ENCODE measurements at regions not wholly inside any gene's neighbourhood (a gene's known extent, or its start where the extent isn't known, plus 50 kb on each side); places are given as distances from the start of the nearest gene placed in this dataset.

GRCh38 chr9:31089549-31090221 is 1294.8 kb upstream of the ACO1 start:
- Histone ChIP-seq H3K4me2 (ENCODE audit: insufficient read depth, low read length) (no peak overlapping the region), H3K4me3 (replicated peaks in 1 of 3; ENCODE audit: insufficient read depth in 1 of 3, low read depth in 1 of 3, low read length in 3 of 3) (no peak overlapping the region), H3K9ac (replicated peaks; ENCODE audit: extremely low read depth, insufficient read depth, low read length) (no peak overlapping the region), H3K27me3 (ENCODE audit: control insufficient read depth in 2 of 2, insufficient read depth in 2 of 2, low read length in 2 of 2) (no peaks in the 10 kb centered on the region), H2AFZ (ENCODE audit: low read depth, low read length) (no peak overlapping the region), H3K4me1 (ENCODE audit: control insufficient read depth, extremely low read depth, insufficient read depth, low read length) (no peaks in the 10 kb centered on the region), H3K27ac (ENCODE audit: insufficient read depth, low read depth, low read length) (no peak overlapping the region), H3K9me1 (replicated peaks; ENCODE audit: control insufficient read depth, extremely low read depth, insufficient read depth, low read length) (no peaks in the 10 kb centered on the region), H3K36me3 (ENCODE audit: control insufficient read depth in 2 of 2, extremely low read depth in 1 of 2, insufficient read depth in 2 of 2, low read length in 2 of 2) (no peaks in the 10 kb centered on the region), H3K79me2 (ENCODE audit: control insufficient read depth, insufficient read depth, low read length) (no peaks in the 10 kb centered on the region), H3K9me3 (replicated peaks; ENCODE audit: control insufficient read depth, insufficient read depth, low read length) (no peaks in the 10 kb centered on the region), H4K20me1 (replicated peaks; ENCODE audit: control insufficient read depth, extremely low read depth, insufficient read depth, low read length) (no peaks in the 10 kb centered on the region)
- DNase-seq (ENCODE audit: low read depth, low spot score) (no peak), FAIRE-seq (no peak)
- intact Hi-C loops (cut with micrococcal nuclease): no loop called here
- BruUV-seq (replicated peaks): no TSS peak
- dilution Hi-C loops (cut with MboI; ENCODE audit: extremely low pct_ligation_motif_present, low sequenced_read_pairs): no loop called here
- CTCF ChIA-PET: no interaction called here
- POLR2A ChIA-PET: no interaction called here
- TF ChIP-seq MYC (IDR thresholded peaks at IDR 0.05; ENCODE audit: low read depth, low read length): no peak
- TF ChIP-seq GATA2 (IDR thresholded peaks at IDR 0.05; ENCODE audit: insufficient read depth, insufficient read length, low read depth, low read length): no peak
- no peak for TF ChIP-seq FOS (IDR thresholded peaks at IDR 0.05; ENCODE audit: borderline replicate concordance, insufficient read depth, low read length)
- TF ChIP-seq POLR2AphosphoS5 (IDR thresholded peaks at IDR 0.05; ENCODE audit: insufficient read depth, low read depth, low read length): no peak
- TF ChIP-seq JUN (IDR thresholded peaks at IDR 0.05; ENCODE audit: borderline replicate concordance, insufficient read depth, insufficient read length, low read depth): no peak
- TF ChIP-seq MAX (IDR thresholded peaks at IDR 0.05; ENCODE audit: insufficient read depth, insufficient read length): no peak
- no peak for TF ChIP-seq EZH2 (IDR thresholded peaks at IDR 0.05; ENCODE audit: borderline replicate concordance, low read depth, low read length, severe bottlenecking)
- no peak for TF ChIP-seq POLR2A (IDR thresholded peaks at IDR 0.05; ENCODE audit: low read depth, low read length)
- no peak for TF ChIP-seq CTCF (IDR thresholded peaks at IDR 0.05; ENCODE audit: extremely low read depth in 1 of 2, insufficient read depth in 1 of 2, low read depth in 1 of 2, low read length in 2 of 2)
